ENCODE measurements at regions not wholly inside any gene's neighbourhood (a gene's known extent, or its start where the extent isn't known, plus 50 kb on each side); places are given as distances from the start of the nearest gene placed in this dataset.

DNA sequence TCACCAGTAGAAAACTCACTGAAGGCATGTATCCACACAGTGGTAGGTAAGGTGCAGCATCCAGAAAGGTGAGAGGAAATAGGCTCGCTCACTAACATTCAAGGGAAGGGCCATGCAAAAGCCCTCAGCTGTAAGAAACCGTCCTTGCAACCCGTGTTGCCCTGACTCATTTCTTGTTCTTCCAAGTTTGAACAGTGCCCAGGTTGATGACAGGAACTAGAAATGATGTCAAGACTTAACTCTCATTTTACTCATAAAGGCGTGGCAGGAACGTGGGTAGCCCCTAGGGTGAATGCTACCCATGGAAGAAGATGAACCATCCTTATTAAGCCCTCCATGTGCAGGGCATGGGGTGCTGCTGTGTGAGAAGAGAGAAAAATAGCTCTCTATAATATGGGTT is 187.6 kb downstream of the CD83 start:
- Histone ChIP-seq H3K9me3 (ENCODE audit: control insufficient read depth in 1 of 2, low read length in 2 of 2) (no peaks in the 10 kb centered on the region), H3K27ac (ENCODE audit: low read depth, low read length) (no peak overlapping the region), H3K4me3 (ENCODE audit: low read depth in 1 of 2, low read length in 2 of 2) (no peak overlapping the region), H3K9ac (ENCODE audit: low read depth in 1 of 2, low read length in 2 of 2) (no peak overlapping the region), H3K36me3 (ENCODE audit: control insufficient read depth in 1 of 2, insufficient read depth in 2 of 2, low read length in 2 of 2) (no peaks in the 10 kb centered on the region), H3K4me1 (ENCODE audit: control insufficient read depth in 1 of 2, insufficient read depth in 2 of 2, low read length in 2 of 2) (no peaks in the 10 kb centered on the region), H3K27me3 (ENCODE audit: control insufficient read depth in 1 of 2, insufficient read depth in 2 of 2, low read length in 2 of 2) (no peaks in the 10 kb centered on the region)

DNA sequence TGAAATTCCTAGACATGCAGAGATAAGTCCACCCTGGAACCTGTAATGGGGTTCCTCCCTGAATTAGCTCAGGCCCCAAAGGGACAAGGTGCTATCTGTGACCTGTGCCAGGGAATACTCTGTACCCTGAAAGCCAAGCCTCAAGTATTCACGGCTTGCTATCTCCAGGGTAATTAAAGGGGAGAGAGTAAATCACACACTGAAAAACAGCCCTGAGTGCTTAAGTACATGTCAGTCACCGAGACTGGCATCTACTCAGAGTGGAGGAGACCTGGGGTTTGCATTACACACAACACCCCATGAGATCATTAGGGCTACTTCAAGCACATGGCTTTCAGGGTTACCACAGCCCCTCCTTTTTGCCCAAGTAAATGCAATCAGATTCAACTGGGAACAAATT is 188.1 kb downstream of the CD83 start:
- no peak overlapping the region for H3K4me3 ChIP-seq (ENCODE audit: low read depth in 1 of 2, low read length in 2 of 2)
- no peaks in the 10 kb centered on the region for H3K4me1 ChIP-seq (ENCODE audit: control insufficient read depth in 1 of 2, insufficient read depth in 2 of 2, low read length in 2 of 2)
- no peaks in the 10 kb centered on the region for H3K27me3 ChIP-seq (ENCODE audit: control insufficient read depth in 1 of 2, insufficient read depth in 2 of 2, low read length in 2 of 2)
- H3K36me3 ChIP-seq (ENCODE audit: control insufficient read depth in 1 of 2, insufficient read depth in 2 of 2, low read length in 2 of 2), result no peaks in the 10 kb centered on the region
- no peaks in the 10 kb centered on the region for H3K9me3 ChIP-seq (ENCODE audit: control insufficient read depth in 1 of 2, low read length in 2 of 2)
- H3K27ac ChIP-seq (ENCODE audit: low read depth, low read length), result no peak overlapping the region
- H3K9ac ChIP-seq (ENCODE audit: low read depth in 1 of 2, low read length in 2 of 2), result no peak overlapping the region

DNA sequence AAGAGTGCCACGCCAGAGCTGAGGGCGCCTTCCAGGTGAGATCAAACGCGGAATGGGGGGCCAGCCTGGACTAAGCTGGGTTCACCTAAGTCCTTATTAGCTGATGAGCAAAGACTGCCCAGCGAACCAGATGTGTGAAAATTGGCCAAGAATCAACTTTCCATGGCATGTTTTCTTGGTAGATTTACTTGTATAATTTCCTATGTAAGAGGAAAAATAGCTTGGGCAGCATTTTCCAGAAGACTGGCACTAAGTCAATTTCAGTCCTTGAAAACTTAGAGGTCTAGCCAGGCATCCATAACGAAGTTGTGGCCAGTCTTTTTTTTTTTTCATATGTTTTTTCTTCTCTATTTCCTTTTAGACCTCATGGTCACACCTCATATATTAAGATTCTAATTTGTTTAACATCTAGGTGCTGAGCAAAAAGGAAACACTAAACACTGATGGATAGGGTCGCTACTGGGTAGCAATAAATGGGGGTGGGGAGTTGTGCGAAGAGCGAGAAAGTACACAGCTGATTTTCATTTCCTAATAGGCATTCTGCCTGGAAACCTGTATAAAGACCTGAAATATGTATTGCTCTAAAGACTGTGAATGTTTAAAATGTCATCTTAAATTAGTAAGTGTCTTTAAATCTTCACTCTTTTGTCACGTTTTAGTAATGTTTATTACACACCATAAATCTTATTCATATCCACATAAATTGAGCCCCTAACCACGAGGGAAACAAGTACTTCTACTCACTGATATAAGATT is 188.8 kb downstream of the CD83 start:
- Histone ChIP-seq H3K4me3 (ENCODE audit: low read depth in 1 of 2, low read length in 2 of 2) (no peak overlapping the region), H3K9me3 (ENCODE audit: control insufficient read depth in 1 of 2, low read length in 2 of 2) (no peaks in the 10 kb centered on the region), H3K27ac (ENCODE audit: low read depth, low read length) (no peak overlapping the region), H3K36me3 (ENCODE audit: control insufficient read depth in 1 of 2, insufficient read depth in 2 of 2, low read length in 2 of 2) (no peaks in the 10 kb centered on the region), H3K4me1 (ENCODE audit: control insufficient read depth in 1 of 2, insufficient read depth in 2 of 2, low read length in 2 of 2) (no peaks in the 10 kb centered on the region), H3K9ac (ENCODE audit: low read depth in 1 of 2, low read length in 2 of 2) (no peak overlapping the region), H3K27me3 (ENCODE audit: control insufficient read depth in 1 of 2, insufficient read depth in 2 of 2, low read length in 2 of 2) (no peaks in the 10 kb centered on the region)

DNA sequence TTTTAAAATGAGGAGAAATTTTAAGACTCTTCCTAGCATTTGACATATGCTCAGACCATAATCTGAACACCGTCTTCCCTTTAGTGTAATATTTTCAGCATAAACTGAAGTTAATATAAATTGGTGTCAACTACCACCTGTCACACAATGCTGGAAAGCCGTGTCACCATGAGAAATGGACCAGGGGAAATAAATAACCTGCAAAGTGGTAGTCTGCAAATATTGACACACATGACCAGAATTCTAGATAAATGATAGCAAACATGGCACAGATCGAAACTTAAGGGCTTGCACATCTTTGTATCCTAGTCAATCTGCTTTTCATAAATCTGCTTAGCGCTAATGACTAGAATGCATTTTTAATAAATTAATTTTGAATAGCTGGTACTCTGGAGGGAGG is 191.9 kb downstream of the CD83 start:
- Histone ChIP-seq H3K27me3 (ENCODE audit: control insufficient read depth in 1 of 2, insufficient read depth in 2 of 2, low read length in 2 of 2) (no peaks in the 10 kb centered on the region), H3K9ac (ENCODE audit: low read depth in 1 of 2, low read length in 2 of 2) (no peak overlapping the region), H3K36me3 (ENCODE audit: control insufficient read depth in 1 of 2, insufficient read depth in 2 of 2, low read length in 2 of 2) (no peaks in the 10 kb centered on the region), H3K4me1 (ENCODE audit: control insufficient read depth in 1 of 2, insufficient read depth in 2 of 2, low read length in 2 of 2) (no peaks in the 10 kb centered on the region), H3K9me3 (ENCODE audit: control insufficient read depth in 1 of 2, low read length in 2 of 2) (peaks cover 0 to 3% of the 10 kb centered on the region in 2 donors), H3K4me3 (ENCODE audit: low read depth in 1 of 2, low read length in 2 of 2) (no peak overlapping the region), H3K27ac (ENCODE audit: low read depth, low read length) (no peak overlapping the region)

DNA sequence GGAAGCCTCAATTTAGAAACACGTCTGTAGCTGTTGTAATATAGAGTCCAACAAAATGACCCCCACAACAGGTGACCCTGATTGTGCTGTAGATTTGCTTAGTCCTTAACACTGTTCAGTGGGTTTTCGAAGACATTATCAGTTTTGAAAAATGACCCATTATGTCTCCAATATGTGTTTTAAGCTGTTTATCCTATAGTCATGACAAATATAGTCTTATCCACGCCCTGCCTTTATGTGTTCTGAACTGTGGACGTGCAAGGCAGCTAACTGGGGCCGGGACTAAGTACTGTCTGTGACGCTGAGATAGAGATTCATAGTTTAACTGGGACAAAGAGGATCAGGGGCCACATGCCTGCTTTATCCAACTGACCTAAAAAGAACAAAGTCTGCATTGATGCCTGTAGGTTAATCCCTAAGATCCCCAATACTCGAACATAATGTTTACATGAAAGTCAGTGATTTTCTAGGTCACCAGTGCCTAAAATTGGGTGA is 192.4 kb downstream of the CD83 start:
- Histone ChIP-seq H3K9ac (ENCODE audit: low read depth in 1 of 2, low read length in 2 of 2) (no peak overlapping the region), H3K4me1 (ENCODE audit: control insufficient read depth in 1 of 2, insufficient read depth in 2 of 2, low read length in 2 of 2) (no peaks in the 10 kb centered on the region), H3K36me3 (ENCODE audit: control insufficient read depth in 1 of 2, insufficient read depth in 2 of 2, low read length in 2 of 2) (no peaks in the 10 kb centered on the region), H3K9me3 (ENCODE audit: control insufficient read depth in 1 of 2, low read length in 2 of 2) (peaks cover 0 to 3% of the 10 kb centered on the region in 2 donors), H3K27ac (ENCODE audit: low read depth, low read length) (no peak overlapping the region), H3K4me3 (ENCODE audit: low read depth in 1 of 2, low read length in 2 of 2) (no peak overlapping the region), H3K27me3 (ENCODE audit: control insufficient read depth in 1 of 2, insufficient read depth in 2 of 2, low read length in 2 of 2) (no peaks in the 10 kb centered on the region)

DNA sequence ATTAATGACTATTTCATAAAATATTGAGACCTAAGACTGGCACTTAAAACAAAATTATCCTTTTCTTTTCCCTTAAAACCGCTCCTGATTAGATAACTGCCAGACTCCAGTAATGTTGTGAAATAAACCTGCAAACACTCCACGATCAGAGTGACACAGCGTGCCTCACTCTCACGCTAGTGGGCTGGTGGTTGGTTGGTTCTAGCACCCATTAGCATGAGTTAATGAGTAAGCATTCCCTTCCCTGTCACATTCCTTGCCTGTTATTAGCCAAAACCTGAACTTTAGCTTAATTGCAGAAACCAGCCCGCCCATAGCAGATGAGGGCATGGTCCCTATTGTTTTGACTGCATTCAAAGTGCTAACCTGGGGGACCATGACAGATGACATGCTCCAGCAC is 193.4 kb downstream of the CD83 start:
- Histone ChIP-seq H3K4me1 (ENCODE audit: control insufficient read depth in 1 of 2, insufficient read depth in 2 of 2, low read length in 2 of 2) (no peaks in the 10 kb centered on the region), H3K36me3 (ENCODE audit: control insufficient read depth in 1 of 2, insufficient read depth in 2 of 2, low read length in 2 of 2) (no peaks in the 10 kb centered on the region), H3K27ac (ENCODE audit: low read depth, low read length) (no peak overlapping the region), H3K27me3 (ENCODE audit: control insufficient read depth in 1 of 2, insufficient read depth in 2 of 2, low read length in 2 of 2) (no peaks in the 10 kb centered on the region), H3K9ac (ENCODE audit: low read depth in 1 of 2, low read length in 2 of 2) (no peak overlapping the region), H3K9me3 (ENCODE audit: control insufficient read depth in 1 of 2, low read length in 2 of 2) (peaks cover 0 to 3% of the 10 kb centered on the region in 2 donors), H3K4me3 (ENCODE audit: low read depth in 1 of 2, low read length in 2 of 2) (no peak overlapping the region)

DNA sequence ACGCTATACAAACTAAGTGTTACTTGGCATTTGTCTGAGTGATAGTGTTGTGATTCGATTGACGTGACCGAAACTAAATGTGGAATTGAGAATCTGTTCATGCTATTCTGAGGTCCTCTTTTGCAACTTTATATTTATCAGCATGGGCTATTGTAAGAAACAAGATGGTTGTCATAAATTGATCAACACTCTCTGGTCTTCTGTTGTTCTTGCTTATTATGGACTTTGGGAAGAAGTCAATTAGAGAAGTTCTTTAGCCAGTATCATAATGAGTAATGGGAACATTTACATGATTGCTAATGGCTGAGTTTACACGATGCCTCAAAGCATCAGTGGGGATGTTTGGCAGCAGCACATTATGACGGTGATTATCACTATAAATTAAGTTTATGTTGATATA is 195.0 kb downstream of the CD83 start:
- Histone ChIP-seq H3K27me3 (ENCODE audit: control insufficient read depth in 1 of 2, insufficient read depth in 2 of 2, low read length in 2 of 2) (no peaks in the 10 kb centered on the region), H3K4me3 (ENCODE audit: low read depth in 1 of 2, low read length in 2 of 2) (no peak overlapping the region), H3K36me3 (ENCODE audit: control insufficient read depth in 1 of 2, insufficient read depth in 2 of 2, low read length in 2 of 2) (no peaks in the 10 kb centered on the region), H3K9ac (ENCODE audit: low read depth in 1 of 2, low read length in 2 of 2) (no peak overlapping the region), H3K27ac (ENCODE audit: low read depth, low read length) (no peak overlapping the region), H3K9me3 (ENCODE audit: control insufficient read depth in 1 of 2, low read length in 2 of 2) (peaks cover 0 to 3% of the 10 kb centered on the region in 2 donors), H3K4me1 (ENCODE audit: control insufficient read depth in 1 of 2, insufficient read depth in 2 of 2, low read length in 2 of 2) (no peaks in the 10 kb centered on the region)

DNA sequence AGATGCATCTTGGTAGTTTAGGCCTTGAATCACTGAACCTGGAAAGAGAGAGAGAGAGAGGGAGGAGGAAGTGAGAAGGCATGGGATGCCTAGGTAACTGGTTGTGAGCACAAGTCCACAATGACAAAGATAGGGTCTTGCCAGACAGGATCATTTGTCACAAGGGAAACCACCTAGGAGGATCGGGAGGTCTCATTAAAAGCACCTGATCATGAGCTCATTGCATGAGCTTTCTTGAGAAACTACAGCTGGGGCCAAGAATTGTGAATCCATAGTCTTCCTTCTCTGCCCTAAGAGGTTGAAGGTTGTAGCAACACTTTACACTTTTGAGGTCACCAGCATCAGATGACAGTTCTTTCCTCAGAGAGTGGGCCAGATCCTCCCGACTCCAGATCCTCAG is 195.7 kb downstream of the CD83 start:
- no peak overlapping the region for H3K4me3 ChIP-seq (ENCODE audit: low read depth in 1 of 2, low read length in 2 of 2)
- no peaks in the 10 kb centered on the region for H3K36me3 ChIP-seq (ENCODE audit: control insufficient read depth in 1 of 2, insufficient read depth in 2 of 2, low read length in 2 of 2)

DNA sequence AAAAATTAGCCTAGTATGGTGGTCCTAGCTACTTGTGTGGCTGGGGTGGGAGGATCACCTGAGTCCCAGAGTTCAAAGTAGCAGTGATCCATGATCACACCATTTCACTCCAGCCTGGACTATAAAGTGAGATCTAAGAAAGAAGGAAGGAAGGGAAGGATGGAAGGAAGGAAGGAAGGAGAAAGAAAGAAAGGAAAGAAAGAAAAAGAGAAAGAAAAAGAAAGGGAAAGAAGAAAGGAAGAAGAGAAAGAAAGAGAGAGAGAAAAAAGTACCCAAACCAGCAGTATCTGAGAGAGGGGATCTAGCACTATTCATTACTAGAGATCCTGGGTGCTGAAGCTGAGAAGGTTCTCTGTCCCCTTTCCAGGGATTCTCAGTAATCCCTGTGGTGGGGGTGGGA is 197.8 kb downstream of the CD83 start:
- Histone ChIP-seq H3K4me1 (ENCODE audit: control insufficient read depth in 1 of 2, insufficient read depth in 2 of 2, low read length in 2 of 2) (no peaks in the 10 kb centered on the region), H3K27ac (ENCODE audit: low read depth, low read length) (no peak overlapping the region), H3K9ac (ENCODE audit: low read depth in 1 of 2, low read length in 2 of 2) (no peak overlapping the region), H3K27me3 (ENCODE audit: control insufficient read depth in 1 of 2, insufficient read depth in 2 of 2, low read length in 2 of 2) (peaks cover 0 to 4% of the 10 kb centered on the region in 2 donors), H3K4me3 (ENCODE audit: low read depth in 1 of 2, low read length in 2 of 2) (no peak overlapping the region), H3K36me3 (ENCODE audit: control insufficient read depth in 1 of 2, insufficient read depth in 2 of 2, low read length in 2 of 2) (no peaks in the 10 kb centered on the region), H3K9me3 (ENCODE audit: control insufficient read depth in 1 of 2, low read length in 2 of 2) (peaks cover 0 to 3% of the 10 kb centered on the region in 2 donors)

More for the DNA sequence above, 195.7 kb downstream of the CD83 start:
- no peak overlapping the region for H3K9ac ChIP-seq (ENCODE audit: low read depth in 1 of 2, low read length in 2 of 2)
- peaks cover 0 to 3% of the 10 kb centered on the region in 2 donors for H3K9me3 ChIP-seq (ENCODE audit: control insufficient read depth in 1 of 2, low read length in 2 of 2)
- H3K27ac ChIP-seq (ENCODE audit: low read depth, low read length), result no peak overlapping the region
- no peaks in the 10 kb centered on the region for H3K4me1 ChIP-seq (ENCODE audit: control insufficient read depth in 1 of 2, insufficient read depth in 2 of 2, low read length in 2 of 2)
- H3K27me3 ChIP-seq (ENCODE audit: control insufficient read depth in 1 of 2, insufficient read depth in 2 of 2, low read length in 2 of 2), result peaks cover 0 to 3% of the 10 kb centered on the region in 2 donors

DNA sequence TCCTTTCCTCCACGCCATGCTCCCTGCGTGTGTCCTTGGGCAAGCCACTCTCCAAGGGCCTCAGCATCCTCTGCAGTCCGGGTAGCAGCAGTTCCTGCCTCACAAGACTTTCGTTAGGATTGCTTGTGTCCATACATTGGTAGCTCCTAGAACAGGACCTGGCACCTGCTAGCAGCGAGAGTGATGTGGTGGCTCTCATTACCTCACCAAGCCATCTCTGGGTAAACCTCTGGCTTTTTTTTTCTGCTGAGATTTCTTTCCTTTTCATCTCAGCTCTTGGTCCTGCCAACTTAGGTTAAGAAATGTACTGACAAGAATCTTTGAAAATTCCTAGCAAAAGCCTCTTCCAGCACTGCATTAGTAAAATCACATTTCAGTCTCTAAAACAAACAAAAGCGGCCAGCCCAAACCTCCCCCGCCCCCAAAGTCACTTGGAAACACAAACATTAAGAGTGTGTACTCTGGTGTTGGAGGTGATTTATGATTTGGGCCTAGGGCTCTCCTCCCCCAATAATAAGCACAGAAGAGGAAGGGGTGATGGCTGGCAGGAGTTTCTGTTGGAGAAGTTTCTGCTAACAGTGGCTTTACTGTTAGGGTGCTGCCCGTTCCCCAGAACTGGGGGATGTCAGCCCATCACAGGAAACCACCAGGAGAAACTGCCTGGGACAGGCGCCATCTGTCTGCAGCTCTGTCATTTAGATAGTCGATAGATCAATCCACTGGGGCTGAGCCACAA is 199.2 kb downstream of the CD83 start:
- no peak overlapping the region for H3K9ac ChIP-seq (ENCODE audit: low read depth in 1 of 2, low read length in 2 of 2)
- H3K4me1 ChIP-seq (ENCODE audit: control insufficient read depth in 1 of 2, insufficient read depth in 2 of 2, low read length in 2 of 2), result no peaks in the 10 kb centered on the region
- no peak overlapping the region for H3K4me3 ChIP-seq (ENCODE audit: low read depth in 1 of 2, low read length in 2 of 2)
- H3K27me3 ChIP-seq (ENCODE audit: control insufficient read depth in 1 of 2, insufficient read depth in 2 of 2, low read length in 2 of 2), result peaks cover 0 to 4% of the 10 kb centered on the region in 2 donors
- H3K27ac ChIP-seq (ENCODE audit: low read depth, low read length), result no peak overlapping the region
- peaks cover 0 to 3% of the 10 kb centered on the region in 2 donors for H3K9me3 ChIP-seq (ENCODE audit: control insufficient read depth in 1 of 2, low read length in 2 of 2)
- no peaks in the 10 kb centered on the region for H3K36me3 ChIP-seq (ENCODE audit: control insufficient read depth in 1 of 2, insufficient read depth in 2 of 2, low read length in 2 of 2)
